GM21367 (cell line): ENCODE measurements at regions not wholly inside any gene's neighbourhood (a gene's known extent, or its start where the extent isn't known, plus 50 kb on each side); places are given as distances from the start of the nearest gene placed in this dataset.

Experiments
- ATAC-seq: cut with Tn5 transposase; IDR thresholded peaks from one replicate; pipeline ENCODE4 v1.9.1; 2021; ENCODE audit not compliant: unreplicated experiment

DNA sequence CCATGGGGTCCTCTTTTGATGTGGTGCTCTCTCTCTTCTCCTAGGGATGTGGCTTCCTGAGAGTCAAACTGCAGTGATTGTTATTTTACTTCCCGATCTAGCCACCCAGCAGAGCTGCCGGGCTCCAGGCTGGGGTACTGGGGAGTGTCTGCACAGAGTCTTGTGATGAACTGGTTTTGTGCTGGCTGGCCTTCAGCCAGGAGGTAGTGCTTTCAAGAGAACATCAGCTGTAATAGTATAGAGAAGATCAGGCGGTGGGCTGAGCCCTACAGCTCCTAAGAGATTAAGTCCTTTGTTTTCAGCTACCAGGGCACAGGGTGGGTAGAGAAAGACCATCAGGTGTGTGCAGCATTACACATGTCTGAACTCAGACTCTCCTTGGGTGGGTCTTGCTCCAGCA, 59.0 kb upstream of the AGTR2 start:
- ATAC-seq = peak; percentile 31

- ATAC-seq = peak; percentile 53
These were observed 58.5 kb upstream of the AGTR2 start for GRCh38 chrX:116111934-116112595.

- no peak for ATAC-seq
These were observed 55.5 kb upstream of the AGTR2 start for GRCh38 chrX:116114999-116115398.
